HCT116 (cell line): ENCODE measurements at regions not wholly inside any gene's neighbourhood (a gene's known extent, or its start where the extent isn't known, plus 50 kb on each side); places are given as distances from the start of the nearest gene placed in this dataset.

Experiments used
- ATAC-seq: fragments of 200-7000 bp; cut with Tn5 transposase; 2 replicates; pipeline ENCODE4 v1.9.1; 2020; ENCODE audit warnings: mild to moderate bottlenecking, moderate library complexity
- BruUV-seq: library from RNA; stranded (reverse); fragments of 400-500 nt; replicated peaks from 2 replicates; lab custom pipeline; 2021; lab: Mats Ljungman, UMichigan
- CTCF ChIA-PET: fragments of 300-600 bp; sonication (Branson Sonifier 250); formaldehyde crosslinking; loops from one replicate; lab custom pipeline; 2021; ENCODE audit warnings: antibody characterized with exemption; lab: Charles Lee
- POLR2A ChIA-PET: fragments of 300-600, 350-600 bp; sonication (Branson Sonifier 250); formaldehyde crosslinking; loops from one replicate; lab custom pipeline; 2021; ENCODE audit warnings: antibody characterized with exemption; lab: Charles Lee
- RAD21 ChIA-PET, 2 experiments: fragments of 300-600 bp; sonication (Branson Sonifier 250); formaldehyde crosslinking; loops; one replicate each; lab custom pipeline; 2023; ENCODE audit warnings: low total read pairs in 2 of 2; ENCODE audit not compliant: uncharacterized antibody in 2 of 2, unreplicated experiment in 2 of 2, low non-redundant PET in 1 of 2; lab: Charles Lee
- DNase-seq: peaks from one replicate; pipeline ENCODE4 v3.0.0-alpha.2; 2010; ENCODE audit warnings: low read depth, low spot score
- H2AFZ ChIP-seq: fragments of 200-600 bp; shearing (Covaris generic), sonication (generic); 2 replicates; pipeline ENCODE4 v1.6.1; 2017; ENCODE audit warnings: low read depth, mixed run types, mixed read lengths, antibody characterized with exemption, low read length; ENCODE audit not compliant: poor library complexity, severe bottlenecking
- H3K27ac ChIP-seq: 2 replicates; pipeline ENCODE4 v1.5.1; 2012; ENCODE audit warnings: low read depth, low read length
- H3K27me3 ChIP-seq: fragments of 200-600 bp; sonication (generic); 2 replicates; pipeline ENCODE4 v1.6.1; 2016; ENCODE audit warnings: mixed run types, low read length, mixed read lengths; ENCODE audit not compliant: insufficient read depth
- H3K36me3 ChIP-seq, 2 experiments: fragments of 200-500 bp in 1 of 2; fragments of 200-600 bp in 1 of 2; sonication (Bioruptor generic) in 1 of 2; sonication (generic) in 1 of 2; 2 replicates each; pipeline versions ENCODE4 v1.5.1 to v1.6.1; 2014 to 2016; ENCODE audit warnings: low read length in 2 of 2, inconsistent platforms in 1 of 2, mixed read lengths in 1 of 2, mixed run types in 1 of 2; ENCODE audit not compliant: insufficient read depth in 2 of 2, control insufficient read depth in 1 of 2
- H3K4me1 ChIP-seq, 2 experiments: fragments of 200-600 bp in 1 of 2; sonication (generic) in 1 of 2; 2 replicates each; pipeline versions ENCODE4 v1.5.1 to v1.6.1; 2012 to 2017; ENCODE audit warnings: low read length in 2 of 2, inconsistent platforms in 1 of 2, mild to moderate bottlenecking in 1 of 2, mixed read lengths in 1 of 2, mixed run types in 1 of 2, moderate library complexity in 1 of 2; ENCODE audit not compliant: insufficient read depth in 2 of 2, control insufficient read depth in 1 of 2
- H3K4me2 ChIP-seq: fragments of 200-600 bp; sonication (generic); 2 replicates; pipeline ENCODE4 v1.6.1; 2017; ENCODE audit warnings: mixed run types, low read length, mixed read lengths
- H3K4me3 ChIP-seq, 2 experiments: fragments of 200-600 bp in 1 of 2; sonication (generic) in 1 of 2; replicated peaks in 1 of 2; 2 replicates each; pipeline ENCODE4 v1.5.1; 2011 to 2016; ENCODE audit warnings: low read length in 2 of 2, control low read depth in 1 of 2, low read depth in 1 of 2, mild to moderate bottlenecking in 1 of 2, mixed read lengths in 1 of 2, mixed run types in 1 of 2
- H3K79me2 ChIP-seq: fragments of 200-600 bp; sonication (generic); 2 replicates; pipeline ENCODE4 v1.6.1; 2017; ENCODE audit warnings: mild to moderate bottlenecking, mixed run types, low read length, moderate library complexity, mixed read lengths; ENCODE audit not compliant: insufficient read depth
- H3K9ac ChIP-seq: fragments of 200-600 bp; sonication (generic); 2 replicates; pipeline ENCODE4 v1.6.1; 2016; ENCODE audit warnings: low read length, mixed read lengths
- H3K9me2 ChIP-seq: fragments of 200-600 bp; sonication (generic), shearing (Covaris generic); 2 replicates; pipeline ENCODE4 v1.6.1; 2017; ENCODE audit warnings: mixed run types, mild to moderate bottlenecking, moderate library complexity; ENCODE audit not compliant: insufficient read depth
- H3K9me3 ChIP-seq, 2 experiments: fragments of 200-500 bp in 1 of 2; fragments of 200-600 bp in 1 of 2; sonication (Bioruptor generic) in 1 of 2; sonication (generic) in 1 of 2; 2 replicates each; pipeline ENCODE4 v1.6.1; 2014 to 2017; ENCODE audit warnings: low read length in 2 of 2, mixed read lengths in 2 of 2, inconsistent platforms in 1 of 2, low read depth in 1 of 2, mild to moderate bottlenecking in 1 of 2, mixed run types in 1 of 2, moderate library complexity in 1 of 2; ENCODE audit not compliant: control insufficient read depth in 1 of 2, insufficient read depth in 1 of 2
- H4K20me1 ChIP-seq: fragments of 200-600 bp; sonication (generic), shearing (Covaris generic); 2 replicates; pipeline ENCODE4 v1.6.1; 2017; ENCODE audit warnings: mixed run types, mild to moderate bottlenecking, moderate library complexity; ENCODE audit not compliant: insufficient read depth
- ATF3 ChIP-seq: IDR thresholded peaks from 2 replicates; pipeline ENCODE4 v1.6.1; 2012
- CEBPB ChIP-seq: IDR thresholded peaks from 2 replicates; pipeline ENCODE4 v1.6.1; 2012; ENCODE audit warnings: low read depth
- CTCF ChIP-seq, 3 experiments: fragments of 200-600 bp in 1 of 3; sonication (generic) in 1 of 3; IDR thresholded peaks in 2 of 3; conservative IDR thresholded peaks in 1 of 3; 2 replicates each; pipeline ENCODE4 v1.5.1; 2012 to 2017; ENCODE audit warnings: low read depth in 2 of 3, low read length in 2 of 3, antibody characterized with exemption in 1 of 3, borderline replicate concordance in 1 of 3, control low read depth in 1 of 3, mild to moderate bottlenecking in 1 of 3, mixed read lengths in 1 of 3, mixed run types in 1 of 3, moderate library complexity in 1 of 3; ENCODE audit not compliant: insufficient read depth in 1 of 3
- EGR1 ChIP-seq: IDR thresholded peaks from 2 replicates; pipeline ENCODE4 v1.6.1; 2012; ENCODE audit warnings: low read depth
- ELF1 ChIP-seq: IDR thresholded peaks from 2 replicates; pipeline ENCODE4 v1.6.1; 2012; ENCODE audit warnings: low read depth, borderline replicate concordance
- EZH2 ChIP-seq: fragments of 200-600 bp; sonication (generic); IDR thresholded peaks from 2 replicates; pipeline ENCODE4 v1.6.1; 2017; ENCODE audit warnings: antibody characterized with exemption, mixed run types
- EZH2phosphoT487 ChIP-seq: fragments of 200-600 bp; IDR thresholded peaks from 2 replicates; pipeline ENCODE4 v1.6.1; 2018; ENCODE audit warnings: antibody characterized with exemption, borderline replicate concordance
- FOSL1 ChIP-seq: IDR thresholded peaks from 2 replicates; pipeline ENCODE4 v1.6.1; 2012; ENCODE audit warnings: low read depth
- JUND ChIP-seq: IDR thresholded peaks from 2 replicates; pipeline ENCODE4 v1.6.1; 2012
- MAX ChIP-seq: IDR thresholded peaks from 2 replicates; pipeline ENCODE4 v1.6.1; 2012
- POLR2A ChIP-seq: IDR thresholded peaks from 2 replicates; pipeline ENCODE4 v1.7.0; 2011; ENCODE audit warnings: borderline replicate concordance; ENCODE audit not compliant: insufficient read depth, insufficient read length; ENCODE audit errors: extremely low read depth
- POLR2AphosphoS5 ChIP-seq: IDR thresholded peaks from 2 replicates; pipeline ENCODE4 v1.6.1; 2011; ENCODE audit warnings: mild to moderate bottlenecking, low read depth, low read length, moderate library complexity
- REST ChIP-seq: IDR thresholded peaks from 2 replicates; pipeline ENCODE4 v1.6.1; 2012; ENCODE audit warnings: low read depth
- SIN3A ChIP-seq: IDR thresholded peaks from 2 replicates; pipeline ENCODE4 v1.6.1; 2012; ENCODE audit warnings: low read depth
- SP1 ChIP-seq: IDR thresholded peaks from 2 replicates; pipeline ENCODE4 v1.6.1; 2012; ENCODE audit warnings: low read depth
- SRF ChIP-seq: IDR thresholded peaks from 2 replicates; pipeline ENCODE4 v1.6.1; 2012; ENCODE audit warnings: low read depth
- TCF7L2 ChIP-seq: IDR thresholded peaks from 2 replicates; pipeline ENCODE4 v1.7.0; 2011; ENCODE audit warnings: borderline replicate concordance, inconsistent platforms; ENCODE audit not compliant: insufficient read depth, insufficient read length; ENCODE audit errors: extremely low read depth
- YY1 ChIP-seq: IDR thresholded peaks from 2 replicates; pipeline ENCODE4 v1.6.1; 2011; ENCODE audit warnings: low read length, low read depth, moderate library complexity, mild to moderate bottlenecking; ENCODE audit not compliant: insufficient replicate concordance; ENCODE audit errors: extremely low read depth
- ZFX ChIP-seq: fragments of 450-650 bp; IDR thresholded peaks from 2 replicates; pipeline ENCODE4 v1.6.1; 2017
- ZNF274 ChIP-seq: fragments of 200-500 bp; sonication (Bioruptor generic); IDR thresholded peaks from 2 replicates; pipeline ENCODE4 v1.6.1; 2014; ENCODE audit warnings: mild to moderate bottlenecking, low read depth, low read length, inconsistent platforms
- intact Hi-C: fragments of 100-400 bp; cut with micrococcal nuclease; formaldehyde crosslinking; loops from 2 replicates; pipeline ENCODE4 v1.10.0; 2022

GRCh38 chr13:40345149-40345514, 321.3 kb downstream of the FOXO1 start:
- POLR2A ChIA-PET, result no interaction called here

More at GRCh38 chr13:40345149-40345514, 321.3 kb downstream of the FOXO1 start:
- H3K4me1 ChIP-seq, result no peaks in the 10 kb centered on the region
- ChIA-PET CTCF (no interaction called here), RAD21 (no interaction called here)
- no peaks in the 10 kb centered on the region for H3K9me3 ChIP-seq
- H3K9me2 ChIP-seq, result no peaks in the 10 kb centered on the region
- H3K4me2 ChIP-seq, result no peak overlapping the region
- DNase-seq, result no peak
- ATAC-seq, result no peak
- BruUV-seq, result no TSS peak
- H3K27ac ChIP-seq, result no peak overlapping the region
- no peak overlapping the region for H2AFZ ChIP-seq
- H4K20me1 ChIP-seq, result no peaks in the 10 kb centered on the region
- no peak overlapping the region for H3K4me3 ChIP-seq
- H3K79me2 ChIP-seq, result no peaks in the 10 kb centered on the region
- H3K36me3 ChIP-seq, result no peaks in the 10 kb centered on the region
- intact Hi-C loops, result no loop called here
- no peaks in the 10 kb centered on the region for H3K27me3 ChIP-seq
- no peak for TF ChIP-seq FOSL1
- TF ChIP-seq POLR2A, result no peak
- no peak for TF ChIP-seq CTCF (IDR thresholded peaks at IDR 0.05 in 2 of 3, conservative IDR thresholded peaks at IDR 0.05 in 1 of 3; ENCODE audit: borderline replicate concordance in 1 of 3, insufficient read depth in 1 of 3, low read depth in 2 of 3, low read length in 2 of 3)
- no peak for TF ChIP-seq SIN3A
- no peak for TF ChIP-seq EZH2
- no peak for TF ChIP-seq EZH2phosphoT487
- no peak for TF ChIP-seq JUND
- no peak for TF ChIP-seq MAX
- no peak for TF ChIP-seq POLR2AphosphoS5
- TF ChIP-seq CEBPB, result no peak
- TF ChIP-seq ELF1, result no peak
- no peak for TF ChIP-seq ATF3
- TF ChIP-seq REST, result no peak
- TF ChIP-seq ZFX, result no peak
- TF ChIP-seq TCF7L2, result no peak
- no peak for TF ChIP-seq SP1
- TF ChIP-seq SRF, result no peak
- no peak for TF ChIP-seq YY1
- TF ChIP-seq EGR1, result no peak
- no peak for TF ChIP-seq ZNF274
- no peak overlapping the region for H3K9ac ChIP-seq
